GM18505 (cell line): ENCODE measurements at regions not wholly inside any gene's neighbourhood (a gene's known extent, or its start where the extent isn't known, plus 50 kb on each side); places are given as distances from the start of the nearest gene placed in this dataset.

Source experiments
- ATAC-seq: cut with Tn5 transposase; IDR thresholded peaks from one replicate; pipeline ENCODE4 v1.9.1; 2021; ENCODE audit not compliant: unreplicated experiment
- POLR2A ChIP-seq: IDR thresholded peaks from 4 replicates; pipeline ENCODE4 v1.6.1; 2011; ENCODE audit warnings: borderline replicate concordance; ENCODE audit not compliant: insufficient read depth, insufficient read length; ENCODE audit errors: extremely low read depth

GRCh38 chr13:38473305-38473704 is 123.7 kb downstream of the UFM1 start:
- no peak for ATAC-seq
- no peak for TF ChIP-seq POLR2A

- no peak for TF ChIP-seq POLR2A
- no peak for ATAC-seq
Observed at GRCh38 chr13:38477676-38478075, 128.0 kb downstream of the UFM1 start.

GRCh38 chr13:38483623-38484022 is 134.0 kb downstream of the UFM1 start:
- no peak for ATAC-seq
- no peak for TF ChIP-seq POLR2A

GRCh38 chr13:38490657-38491056 is 141.0 kb downstream of the UFM1 start:
- no peak for TF ChIP-seq POLR2A
- no peak for ATAC-seq

- no peak for ATAC-seq
Observed at GRCh38 chr13:38494445-38494844, 144.8 kb downstream of the UFM1 start.

GRCh38 chr13:38496917-38497316 is 147.3 kb downstream of the UFM1 start:
- no peak for TF ChIP-seq POLR2A

More at GRCh38 chr13:38494445-38494844, 144.8 kb downstream of the UFM1 start:
- TF ChIP-seq POLR2A, result no peak

GRCh38 chr13:38498271-38498670 is 148.6 kb downstream of the UFM1 start:
- ATAC-seq, result no peak
- TF ChIP-seq POLR2A, result no peak

More at GRCh38 chr13:38496917-38497316, 147.3 kb downstream of the UFM1 start:
- no peak for ATAC-seq

- no peak for ATAC-seq
- no peak for TF ChIP-seq POLR2A
Observed at GRCh38 chr13:38514575-38514974, 164.9 kb downstream of the UFM1 start.

GRCh38 chr13:38518328-38518727 is 168.5 kb upstream of the FREM2 start:
- no peak for TF ChIP-seq POLR2A
- no peak for ATAC-seq

- ATAC-seq, result no peak
- no peak for TF ChIP-seq POLR2A
Observed at GRCh38 chr13:38519229-38519911, 167.5 kb upstream of the FREM2 start.

GRCh38 chr13:38520041-38520440 is 166.8 kb upstream of the FREM2 start:
- ATAC-seq, result no peak
- TF ChIP-seq POLR2A, result no peak

GRCh38 chr13:38527140-38527539 is 159.7 kb upstream of the FREM2 start:
- no peak for ATAC-seq
- no peak for TF ChIP-seq POLR2A

- TF ChIP-seq POLR2A, result no peak
- no peak for ATAC-seq
Observed at GRCh38 chr13:38528986-38529385, 157.9 kb upstream of the FREM2 start.

GRCh38 chr13:38530492-38530891 is 156.4 kb upstream of the FREM2 start:
- TF ChIP-seq POLR2A, result no peak
- no peak for ATAC-seq

GRCh38 chr13:38535261-38535660 is 151.6 kb upstream of the FREM2 start:
- TF ChIP-seq POLR2A, result no peak
- no peak for ATAC-seq
